ENCODE measurements at regions not wholly inside any gene's neighbourhood (a gene's known extent, or its start where the extent isn't known, plus 50 kb on each side); places are given as distances from the start of the nearest gene placed in this dataset.

GRCh38 chr11:82268627-82269026 is 465.0 kb downstream of the FAM181B start:
- TF ChIP-seq CTCF (IDR thresholded peaks at IDR 0.05; ENCODE audit: low read depth, low read length, missing input control) (no peak), RXRA (IDR thresholded peaks at IDR 0.05) (no peak), GABPA (IDR thresholded peaks at IDR 0.05 in 1 of 2, conservative IDR thresholded peaks at IDR 0.05 in 1 of 2) (no peak), EGR1 (IDR thresholded peaks at IDR 0.05; ENCODE audit: low read depth in 2 of 2) (no peak), REST (IDR thresholded peaks at IDR 0.05) (no peak), JUND (IDR thresholded peaks at IDR 0.05) (no peak), RAD21 (IDR thresholded peaks at IDR 0.05) (no peak)
- TF ChIP-seq, protein P1, sequence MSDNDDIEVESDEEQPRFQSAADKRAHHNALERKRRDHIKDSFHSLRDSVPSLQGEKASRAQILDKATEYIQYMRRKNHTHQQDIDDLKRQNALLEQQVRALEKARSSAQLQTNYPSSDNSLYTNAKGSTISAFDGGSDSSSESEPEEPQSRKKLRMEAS (IDR thresholded peaks at IDR 0.05) = no peak
- TF ChIP-seq, protein P2, sequence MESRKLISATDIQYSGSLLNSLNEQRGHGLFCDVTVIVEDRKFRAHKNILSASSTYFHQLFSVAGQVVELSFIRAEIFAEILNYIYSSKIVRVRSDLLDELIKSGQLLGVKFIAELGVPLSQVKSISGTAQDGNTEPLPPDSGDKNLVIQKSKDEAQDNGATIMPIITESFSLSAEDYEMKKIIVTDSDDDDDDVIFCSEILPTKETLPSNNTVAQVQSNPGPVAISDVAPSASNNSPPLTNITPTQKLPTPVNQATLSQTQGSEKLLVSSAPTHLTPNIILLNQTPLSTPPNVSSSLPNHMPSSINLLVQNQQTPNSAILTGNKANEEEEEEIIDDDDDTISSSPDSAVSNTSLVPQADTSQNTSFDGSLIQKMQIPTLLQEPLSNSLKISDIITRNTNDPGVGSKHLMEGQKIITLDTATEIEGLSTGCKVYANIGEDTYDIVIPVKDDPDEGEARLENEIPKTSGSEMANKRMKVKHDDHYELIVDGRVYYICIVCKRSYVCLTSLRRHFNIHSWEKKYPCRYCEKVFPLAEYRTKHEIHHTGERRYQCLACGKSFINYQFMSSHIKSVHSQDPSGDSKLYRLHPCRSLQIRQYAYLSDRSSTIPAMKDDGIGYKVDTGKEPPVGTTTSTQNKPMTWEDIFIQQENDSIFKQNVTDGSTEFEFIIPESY (IDR thresholded peaks at IDR 0.05) = no peak

Data from liver (tissue), 3 donors.